Stimulated activated naive CD8-positive, alpha-beta T cell treated with anti-CD3 and anti-CD28 coated beads, Interleukin-15, Interleukin-2, amounts not matched to agents 100 ng/mL and 50 ng/mL, for 24 hours (primary cell): ENCODE measurements at regions not wholly inside any gene's neighbourhood (a gene's known extent, or its start where the extent isn't known, plus 50 kb on each side); places are given as distances from the start of the nearest gene placed in this dataset.
"Not testable (repeated sequence)": the region's sequence is repeated elsewhere in the genome, so short reads cannot be mapped to it uniquely, and the experiment has no call there.

Source experiments
- H3K27ac Mint-ChIP-seq: one replicate; pipeline ENCODE4 v1.8.0; 2021; ENCODE audit warnings: mild to moderate bottlenecking, mixed read lengths
- H3K27me3 Mint-ChIP-seq: one replicate; pipeline ENCODE4 v1.8.0; 2021; ENCODE audit warnings: mixed read lengths
- H3K36me3 Mint-ChIP-seq: one replicate; pipeline ENCODE4 v1.8.0; 2021; ENCODE audit warnings: low read depth, mixed read lengths
- H3K4me1 Mint-ChIP-seq: one replicate; pipeline ENCODE4 v1.8.0; 2021; ENCODE audit warnings: low read depth, mixed read lengths
- H3K4me3 Mint-ChIP-seq: one replicate; pipeline ENCODE4 v1.8.0; 2021; ENCODE audit warnings: mild to moderate bottlenecking, mixed read lengths
- H3K9me3 Mint-ChIP-seq: one replicate; pipeline ENCODE4 v1.8.0; 2021; ENCODE audit warnings: mixed read lengths

DNA sequence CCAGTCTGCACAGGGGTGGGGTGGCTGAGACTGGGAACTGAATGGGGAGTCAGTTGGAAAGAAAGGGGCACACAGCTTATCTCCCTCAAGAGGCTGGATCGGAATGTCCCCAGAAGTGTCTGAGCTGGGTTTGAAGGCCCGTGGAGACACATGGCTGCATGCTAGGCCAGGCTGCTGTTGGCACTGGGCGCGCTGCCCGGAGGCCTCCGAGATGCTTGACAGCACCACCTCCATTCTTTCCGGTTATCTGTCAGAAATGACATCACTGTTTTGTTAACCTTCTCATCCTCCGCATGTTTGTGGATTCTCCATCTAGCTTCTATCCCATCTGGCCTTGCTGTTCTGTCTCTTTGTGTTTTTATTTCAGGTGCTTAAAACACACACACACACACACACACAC lies 85.5 kb downstream of the APIP start:
- no peaks in the 10 kb centered on the region for H3K9me3 Mint-ChIP-seq
- no peaks in the 10 kb centered on the region for H3K36me3 Mint-ChIP-seq
- no peak overlapping the region for H3K4me3 Mint-ChIP-seq
- H3K27me3 Mint-ChIP-seq: peaks cover 3% of the 10 kb centered on the region
- no peak overlapping the region for H3K27ac Mint-ChIP-seq
- H3K4me1 Mint-ChIP-seq: peaks cover 5% of the 10 kb centered on the region

DNA sequence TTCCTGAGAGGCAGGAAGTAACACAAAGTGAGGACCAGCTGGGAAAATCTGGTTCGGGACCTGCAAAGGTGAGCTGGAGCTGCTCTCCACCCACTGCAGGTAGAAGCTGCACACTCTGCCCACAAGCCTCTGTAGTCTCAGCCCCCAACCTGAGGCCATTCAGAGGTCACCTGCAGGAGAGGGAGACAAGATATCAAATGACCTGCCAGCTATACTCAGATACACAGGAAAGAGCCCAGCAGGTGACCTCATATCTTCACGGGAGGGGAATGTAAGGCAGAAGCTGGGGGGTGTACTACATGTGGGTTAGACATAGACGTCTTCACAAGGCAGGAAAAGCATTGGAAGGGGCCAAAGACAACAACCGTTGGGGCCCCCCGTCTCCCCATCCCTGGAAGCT lies 86.1 kb downstream of the APIP start:
- Mint-ChIP-seq H3K27me3 (peaks cover 1% of the 10 kb centered on the region), H3K4me1 (peaks cover 5% of the 10 kb centered on the region), H3K36me3 (no peaks in the 10 kb centered on the region), H3K27ac (no peak overlapping the region), H3K9me3 (no peaks in the 10 kb centered on the region), H3K4me3 (no peak overlapping the region)

DNA sequence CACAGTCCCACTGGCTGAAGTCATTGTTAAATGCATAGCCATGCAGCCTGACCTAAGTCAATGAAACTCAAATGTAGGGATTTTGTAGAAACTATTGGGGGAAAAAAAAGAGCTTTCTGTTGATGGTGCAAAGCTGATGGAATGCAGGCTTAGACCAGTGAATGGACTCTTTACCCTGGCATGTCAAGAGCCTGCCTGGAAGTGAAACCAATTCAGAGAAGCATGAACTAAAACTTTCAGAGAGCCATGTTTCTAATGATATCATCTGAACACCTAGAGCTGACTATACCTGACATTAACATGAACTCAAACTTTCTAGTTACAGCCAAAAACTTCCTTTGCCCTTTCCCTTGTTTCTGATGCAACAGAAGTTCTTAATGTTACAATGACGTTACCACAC lies 89.0 kb downstream of the APIP start:
- Mint-ChIP-seq H3K27me3 (peaks cover 8% of the 10 kb centered on the region), H3K4me3 (no peak overlapping the region), H3K36me3 (no peaks in the 10 kb centered on the region), H3K27ac (no peak overlapping the region), H3K4me1 (peaks cover 5% of the 10 kb centered on the region), H3K9me3 (no peaks in the 10 kb centered on the region)

DNA sequence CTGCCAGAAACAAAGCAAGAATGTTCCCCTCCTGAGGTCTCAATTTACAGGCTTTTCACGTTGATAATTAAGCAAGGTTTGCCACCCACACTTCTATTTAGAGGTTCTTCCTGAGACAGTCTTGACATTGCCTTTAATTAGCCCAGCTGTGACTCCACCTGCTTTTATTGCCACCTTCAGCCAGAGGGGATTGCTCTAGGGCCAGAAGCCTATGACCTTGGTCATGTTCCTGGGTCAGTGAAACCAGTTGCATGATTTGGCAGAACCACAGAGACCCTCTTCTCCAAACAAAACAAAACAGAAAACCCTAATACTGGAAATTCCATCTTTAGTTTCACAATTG lies 89.8 kb downstream of the APIP start:
- Mint-ChIP-seq H3K36me3 (no peaks in the 10 kb centered on the region), H3K4me1 (peaks cover 5% of the 10 kb centered on the region), H3K4me3 (no peak overlapping the region), H3K9me3 (no peaks in the 10 kb centered on the region), H3K27me3 (peaks cover 11% of the 10 kb centered on the region), H3K27ac (no peak overlapping the region)

DNA sequence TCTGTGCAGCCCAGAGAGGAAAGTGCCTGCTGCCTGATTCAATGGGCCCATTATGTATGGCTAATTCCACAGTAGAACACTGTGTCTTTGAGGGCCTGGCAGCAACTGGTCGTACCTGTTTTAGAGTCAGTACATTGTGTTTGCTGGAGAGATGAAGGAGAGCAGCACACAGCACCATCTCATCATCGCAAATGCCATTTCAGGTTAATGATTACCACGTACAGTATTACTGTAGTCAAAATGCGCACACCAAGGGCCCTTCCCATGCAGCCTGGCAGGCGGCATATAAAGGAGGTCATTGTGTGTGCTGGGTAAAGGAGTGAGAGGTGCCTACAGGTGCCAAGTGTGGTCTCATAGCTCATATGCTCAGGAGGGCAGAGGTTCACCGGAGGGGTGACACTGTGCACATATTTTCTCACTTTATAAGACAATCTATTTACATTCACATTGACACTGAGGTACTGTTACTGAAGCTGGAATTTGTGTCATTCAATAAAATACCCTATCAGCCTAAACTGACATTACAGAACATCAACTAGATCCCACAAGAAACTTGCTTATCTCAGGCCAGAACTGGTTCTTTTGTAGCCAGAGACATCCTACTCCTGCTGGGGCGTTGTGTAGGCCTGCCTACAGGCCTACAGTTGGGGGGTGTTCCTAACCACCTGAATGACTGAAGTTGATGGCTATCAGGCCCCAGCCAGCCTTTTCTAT lies 90.4 kb downstream of the APIP start:
- H3K27me3 Mint-ChIP-seq: peaks cover 11% of the 10 kb centered on the region
- H3K4me3 Mint-ChIP-seq: no peak overlapping the region
- H3K4me1 Mint-ChIP-seq: peaks cover 7% of the 10 kb centered on the region
- H3K36me3 Mint-ChIP-seq: no peaks in the 10 kb centered on the region
- H3K9me3 Mint-ChIP-seq: no peaks in the 10 kb centered on the region
- no peak overlapping the region for H3K27ac Mint-ChIP-seq

DNA sequence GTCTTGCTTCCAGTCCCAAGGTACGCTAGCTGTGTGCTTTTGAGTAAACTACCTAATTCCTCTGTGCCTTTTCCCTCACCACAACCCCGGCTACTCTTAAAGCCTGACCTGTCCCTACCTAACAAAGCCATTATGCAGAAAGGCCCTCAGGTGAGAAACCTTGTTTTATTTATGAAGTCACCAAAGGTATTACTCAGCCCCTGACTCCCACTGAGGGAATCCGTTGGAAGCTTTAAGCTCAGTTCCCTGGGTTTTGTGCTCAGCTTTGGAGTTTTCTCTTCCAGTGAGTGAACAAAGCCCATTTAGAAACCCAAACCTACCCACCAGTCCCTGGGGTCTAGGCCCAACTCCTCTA lies 90.9 kb downstream of the APIP start:
- Mint-ChIP-seq H3K36me3 (no peaks in the 10 kb centered on the region), H3K9me3 (no peaks in the 10 kb centered on the region)

DNA sequence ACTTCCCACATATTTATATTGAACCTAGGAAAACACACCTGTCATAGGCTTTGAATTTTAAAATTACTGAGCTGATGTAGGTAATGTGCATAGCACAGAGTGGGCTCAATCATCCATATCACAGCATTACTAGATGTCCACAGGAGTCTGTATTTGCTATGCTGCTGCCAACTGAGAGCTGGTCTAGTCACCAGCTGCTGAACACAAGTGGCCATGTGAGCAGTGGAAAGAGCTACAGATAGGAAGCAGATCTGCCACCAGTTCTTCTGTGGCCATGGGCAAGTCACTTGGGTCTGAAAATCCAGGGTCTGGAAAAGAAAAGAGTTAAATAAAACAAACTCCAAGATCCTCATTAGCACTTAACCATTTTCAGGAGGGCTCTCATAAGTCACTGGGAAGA lies 91.8 kb downstream of the APIP start:
- Mint-ChIP-seq H3K4me1 (peaks cover 19% of the 10 kb centered on the region), H3K27me3 (peaks cover 15% of the 10 kb centered on the region), H3K27ac (no peak overlapping the region), H3K9me3 (no peaks in the 10 kb centered on the region), H3K36me3 (no peaks in the 10 kb centered on the region), H3K4me3 (no peak overlapping the region)

More for the DNA sequence above, 90.9 kb downstream of the APIP start:
- no peak overlapping the region for H3K4me3 Mint-ChIP-seq
- peaks cover 11% of the 10 kb centered on the region for H3K27me3 Mint-ChIP-seq
- peaks cover 12% of the 10 kb centered on the region for H3K4me1 Mint-ChIP-seq
- no peak overlapping the region for H3K27ac Mint-ChIP-seq

DNA sequence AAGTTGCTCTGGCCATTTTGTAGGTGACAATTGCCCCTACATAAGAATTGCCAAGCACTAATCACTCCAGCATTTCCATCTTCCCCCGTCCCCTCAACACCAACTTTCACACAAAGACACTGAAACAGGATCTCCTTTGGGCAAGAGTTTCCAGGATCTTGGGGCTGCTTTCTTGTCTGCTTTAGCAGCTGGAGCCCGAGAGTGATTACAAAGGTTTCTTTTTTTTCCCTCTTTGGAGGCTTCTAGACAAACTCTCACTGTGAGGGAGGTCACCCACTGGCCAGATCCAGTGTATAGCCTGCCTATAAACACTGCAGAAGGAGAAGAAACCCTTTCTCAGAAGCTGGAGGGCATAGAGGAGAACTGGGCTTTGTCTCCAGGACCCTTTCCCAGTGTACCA lies 92.5 kb downstream of the APIP start:
- no peaks in the 10 kb centered on the region for H3K36me3 Mint-ChIP-seq
- H3K4me3 Mint-ChIP-seq: no peak overlapping the region
- no peaks in the 10 kb centered on the region for H3K9me3 Mint-ChIP-seq
- peaks cover 17% of the 10 kb centered on the region for H3K27me3 Mint-ChIP-seq
- H3K27ac Mint-ChIP-seq: no peak overlapping the region
- peaks cover 19% of the 10 kb centered on the region for H3K4me1 Mint-ChIP-seq

DNA sequence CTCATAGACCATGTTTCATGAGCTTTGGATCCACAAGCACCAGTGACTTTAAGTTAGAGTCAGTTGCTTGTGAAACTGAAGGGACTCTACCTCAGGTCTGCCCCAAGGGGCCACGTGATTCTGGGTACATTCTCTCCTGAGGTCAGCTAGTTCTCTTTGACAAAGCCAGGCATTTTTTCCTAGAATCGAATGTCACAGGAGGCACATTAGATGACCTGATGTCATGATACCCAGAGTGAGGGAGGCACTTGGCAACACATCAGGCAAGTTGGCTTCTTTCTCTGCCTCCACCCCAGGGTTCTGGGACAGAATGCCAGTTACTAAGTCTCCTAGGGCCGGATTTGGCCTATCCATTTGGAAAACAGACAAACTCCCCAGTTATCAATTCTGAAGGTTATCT lies 93.0 kb downstream of the APIP start:
- H3K4me3 Mint-ChIP-seq: no peak overlapping the region
- peaks cover 17% of the 10 kb centered on the region for H3K27me3 Mint-ChIP-seq
- H3K27ac Mint-ChIP-seq: no peak overlapping the region
- H3K36me3 Mint-ChIP-seq: no peaks in the 10 kb centered on the region
- no peaks in the 10 kb centered on the region for H3K9me3 Mint-ChIP-seq
- peaks cover 19% of the 10 kb centered on the region for H3K4me1 Mint-ChIP-seq

DNA sequence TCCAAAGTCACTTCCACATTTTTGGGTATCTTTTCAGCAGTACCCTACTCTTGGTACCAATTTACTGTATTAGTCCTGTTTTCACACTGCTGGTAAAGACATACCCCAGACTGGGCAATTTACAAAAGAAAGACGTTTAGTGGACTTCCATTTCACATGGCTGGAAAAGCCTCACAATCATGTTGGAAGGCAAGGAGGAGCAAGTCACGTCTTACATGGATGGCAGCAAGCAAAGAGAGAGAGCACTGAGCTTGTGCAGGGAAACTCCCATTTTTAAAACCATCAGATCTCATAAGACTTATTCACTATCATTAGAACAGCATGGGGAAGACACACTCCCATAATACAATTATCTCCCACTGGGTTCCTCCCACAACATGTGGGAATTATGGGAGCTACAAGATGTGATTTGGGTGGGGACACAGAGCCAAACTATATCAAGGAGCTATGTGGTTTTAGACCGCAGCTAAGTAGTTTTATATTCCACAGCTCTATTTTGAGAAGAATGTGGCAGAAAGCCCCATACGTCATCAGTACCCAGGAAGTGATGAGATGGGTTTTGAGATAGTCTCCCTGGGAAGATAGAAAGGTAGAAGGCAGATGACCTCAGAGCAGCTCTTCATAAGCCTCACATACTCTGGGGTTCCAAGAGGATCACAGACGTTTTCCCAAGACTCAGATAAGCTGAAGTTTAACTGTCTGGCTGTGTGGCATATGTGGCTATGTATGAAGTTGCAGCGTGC lies 96.3 kb downstream of the APIP start:
- H3K4me3 Mint-ChIP-seq: no peak overlapping the region
- H3K27ac Mint-ChIP-seq: no peak overlapping the region
- H3K36me3 Mint-ChIP-seq: no peaks in the 10 kb centered on the region
- peaks cover 10% of the 10 kb centered on the region for H3K9me3 Mint-ChIP-seq
- H3K4me1 Mint-ChIP-seq: peaks cover 14% of the 10 kb centered on the region
- peaks cover 28% of the 10 kb centered on the region for H3K27me3 Mint-ChIP-seq

DNA sequence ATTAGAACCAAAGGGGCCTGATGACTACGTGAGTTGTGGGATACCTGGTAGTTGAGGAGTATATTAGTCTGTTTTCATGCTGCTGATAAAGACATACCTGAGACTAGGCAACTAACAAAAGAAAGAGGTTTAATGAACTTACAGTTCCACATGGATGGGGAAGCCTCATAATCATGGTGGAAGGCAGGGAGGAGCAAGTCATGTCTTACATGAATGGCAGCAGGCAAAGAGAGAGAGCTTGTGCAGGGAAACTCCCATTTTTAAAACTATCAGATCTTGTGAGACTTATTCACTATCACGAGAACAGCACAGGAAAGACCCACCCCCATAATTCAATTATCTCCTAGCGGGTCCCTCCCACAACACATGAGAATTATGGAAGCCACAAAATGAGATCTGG lies 98.4 kb downstream of the APIP start:
- H3K9me3 Mint-ChIP-seq: peaks cover 16% of the 10 kb centered on the region
- H3K36me3 Mint-ChIP-seq, H3K27ac Mint-ChIP-seq, H3K4me3 Mint-ChIP-seq: not testable (repeated sequence)
- H3K4me1 Mint-ChIP-seq: peaks cover 14% of the 10 kb centered on the region
- H3K27me3 Mint-ChIP-seq: peaks cover 28% of the 10 kb centered on the region

DNA sequence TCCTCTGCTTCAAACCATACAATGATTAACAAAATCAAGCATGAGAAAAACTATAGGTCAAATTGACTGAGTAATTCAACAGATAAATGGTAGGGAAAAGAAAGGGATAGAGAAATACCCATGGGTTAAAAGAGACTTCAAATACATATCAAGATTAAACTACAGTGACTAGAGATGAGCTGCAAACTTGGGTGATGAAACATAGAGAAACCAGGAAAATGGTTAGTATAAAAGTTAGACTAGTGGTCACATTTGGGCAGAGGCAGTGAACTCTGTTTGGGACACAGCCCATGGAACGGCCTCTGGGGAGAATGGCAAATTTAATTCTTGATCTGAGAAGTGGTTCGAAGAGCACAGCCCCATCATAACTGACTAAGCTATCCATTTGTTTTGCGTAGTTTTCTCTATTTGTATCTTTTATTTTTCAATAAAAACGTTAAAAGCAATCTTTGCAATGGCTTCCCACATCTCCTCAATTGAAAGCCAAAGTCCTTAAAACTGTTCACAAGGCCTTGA lies 99.4 kb downstream of the APIP start:
- peaks cover 21% of the 10 kb centered on the region for H3K9me3 Mint-ChIP-seq

DNA sequence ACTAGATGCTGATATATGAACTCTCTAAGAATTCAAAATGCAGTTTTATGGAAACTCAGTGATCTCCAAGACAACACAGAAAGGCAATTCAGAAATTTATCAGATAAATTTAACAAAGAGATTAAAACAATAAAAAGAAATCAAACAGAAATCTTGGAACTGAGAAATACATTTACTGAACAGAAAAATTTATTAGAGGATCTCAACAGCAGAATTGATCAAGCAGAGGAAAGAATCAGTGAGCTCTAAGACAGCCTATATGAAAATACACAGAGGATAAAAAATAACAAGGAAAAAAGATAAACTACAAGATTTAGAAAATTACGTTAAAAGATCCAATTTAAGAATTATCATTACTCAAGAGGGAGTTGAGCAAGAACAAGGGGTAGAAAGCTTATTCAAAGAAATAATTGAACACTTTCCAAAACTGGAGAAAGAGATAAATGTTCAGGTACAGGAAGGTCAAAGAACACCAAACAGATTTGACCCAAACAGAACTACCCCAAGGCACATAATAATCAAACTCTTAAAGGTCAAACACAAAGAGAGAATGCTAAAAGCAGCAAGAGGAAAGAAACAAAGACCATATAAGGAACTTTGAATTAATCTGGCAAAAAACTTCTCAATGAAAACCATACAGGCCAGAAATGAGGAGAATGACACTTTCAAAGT lies 103.1 kb downstream of the APIP start:
- Mint-ChIP-seq H3K4me1 (no peaks in the 10 kb centered on the region), H3K36me3 (peaks cover 5% of the 10 kb centered on the region), H3K4me3 (no peak overlapping the region), H3K27ac (no peak overlapping the region), H3K27me3 (peaks cover 32% of the 10 kb centered on the region), H3K9me3 (peaks cover 32% of the 10 kb centered on the region)

More for the DNA sequence above, 99.4 kb downstream of the APIP start:
- no peak overlapping the region for H3K27ac Mint-ChIP-seq
- H3K4me1 Mint-ChIP-seq: peaks cover 14% of the 10 kb centered on the region
- H3K4me3 Mint-ChIP-seq: no peak overlapping the region
- peaks cover 24% of the 10 kb centered on the region for H3K27me3 Mint-ChIP-seq
- H3K36me3 Mint-ChIP-seq: peaks cover 5% of the 10 kb centered on the region

DNA sequence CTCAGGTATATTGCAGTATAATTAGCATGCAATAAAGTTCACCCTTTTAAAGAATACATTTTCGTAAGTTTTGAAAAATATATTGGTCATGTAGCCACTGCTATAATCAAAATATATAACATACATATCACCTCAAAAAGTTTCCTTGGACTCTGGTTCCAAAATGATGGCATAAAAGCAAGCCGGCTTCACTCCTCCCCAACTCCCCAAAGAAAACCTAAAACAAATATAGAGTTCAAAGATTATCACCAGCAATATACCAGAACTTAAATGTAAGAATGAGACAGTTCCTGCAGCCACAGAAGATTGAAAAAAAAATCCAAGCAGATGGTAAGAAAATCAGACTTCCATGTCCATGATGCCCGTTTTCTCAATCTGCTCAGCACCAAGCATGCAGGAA lies 104.3 kb downstream of the APIP start:
- no peak overlapping the region for H3K27ac Mint-ChIP-seq
- H3K36me3 Mint-ChIP-seq: peaks cover 5% of the 10 kb centered on the region
- H3K4me3 Mint-ChIP-seq: no peak overlapping the region
- H3K4me1 Mint-ChIP-seq: no peaks in the 10 kb centered on the region
- H3K27me3 Mint-ChIP-seq: peaks cover 35% of the 10 kb centered on the region
- peaks cover 22% of the 10 kb centered on the region for H3K9me3 Mint-ChIP-seq

DNA sequence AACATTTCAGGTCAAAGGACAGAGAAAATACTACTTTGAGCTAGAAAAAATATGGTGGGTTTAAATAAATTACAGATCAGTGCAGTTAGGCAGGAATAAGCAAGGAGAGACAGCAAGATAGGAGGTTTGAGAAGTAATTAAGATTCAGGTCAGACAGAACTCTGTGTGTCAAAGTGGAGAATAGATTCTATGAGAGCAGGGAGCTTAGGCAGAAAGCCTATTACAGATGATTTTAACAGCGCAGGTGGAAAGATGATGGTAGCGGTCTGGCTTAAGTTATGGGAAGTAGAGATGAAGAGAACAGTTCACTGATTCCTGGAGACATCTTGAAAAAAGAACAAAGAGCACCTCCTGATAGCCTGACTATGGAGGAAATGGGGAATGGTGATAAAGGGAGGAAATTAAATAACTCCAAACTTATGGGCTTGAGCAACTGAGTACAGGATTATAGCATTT lies 106.0 kb downstream of the APIP start:
- Mint-ChIP-seq H3K36me3 (peaks cover 5% of the 10 kb centered on the region), H3K27me3 (peaks cover 31% of the 10 kb centered on the region), H3K4me1 (no peaks in the 10 kb centered on the region)

More for the DNA sequence above, 106.0 kb downstream of the APIP start:
- H3K27ac Mint-ChIP-seq: no peak overlapping the region
- H3K9me3 Mint-ChIP-seq: peaks cover 22% of the 10 kb centered on the region
- H3K4me3 Mint-ChIP-seq: no peak overlapping the region
